Testis (tissue), 2 donors: ENCODE measurements at regions not wholly inside any gene's neighbourhood (a gene's known extent, or its start where the extent isn't known, plus 50 kb on each side); places are given as distances from the start of the nearest gene placed in this dataset.

ENCODE experiments used
- DNase-seq: peaks from one replicate; pipeline ENCODE4 v3.0.0-alpha.2; 2019
- H3K27ac ChIP-seq, 2 donors: fragments of 200-600 bp; sonication (generic); one replicate each; pipeline ENCODE4 v1.5.1; 2019
- H3K27me3 ChIP-seq: fragments of 200-600 bp; sonication (generic); one replicate; pipeline ENCODE4 v1.5.1; 2019
- H3K36me3 ChIP-seq: fragments of 200-600 bp; sonication (generic); one replicate; pipeline ENCODE4 v1.5.1; 2017; ENCODE audit warnings: low read depth; ENCODE audit errors: missing control alignments
- H3K4me1 ChIP-seq: fragments of 200-600 bp; sonication (generic); one replicate; pipeline ENCODE4 v1.5.1; 2019
- H3K4me3 ChIP-seq, 2 donors: fragments of 200-600 bp; sonication (generic); one replicate each; pipeline ENCODE4 v1.5.1; 2017 to 2019
- H3K9me3 ChIP-seq: fragments of 200-600 bp; sonication (generic); one replicate; pipeline ENCODE4 v1.5.1; 2017
- CTCF ChIP-seq, 3 experiments: fragments of 450-650 bp in 2 of 3; fragments of 200-600 bp in 1 of 3; sonication (generic) in 1 of 3; IDR thresholded peaks; one replicate each; pipeline ENCODE4 v1.5.1; 2016 to 2019; ENCODE audit warnings: antibody characterized with exemption in 3 of 3, mild to moderate bottlenecking in 2 of 3, moderate library complexity in 1 of 3
- POLR2A ChIP-seq: fragments of 450-650 bp; IDR thresholded peaks from one replicate; pipeline ENCODE4 v1.6.1; 2017; ENCODE audit warnings: antibody characterized with exemption, mild to moderate bottlenecking, moderate library complexity
- WGBS, 2 donors: methylation state at CpG; one replicate each; pipeline ENCODE4 v1.1.5; 2018; 5-methylcytosine and 5-hydroxymethylcytosine counted together
- intact Hi-C: fragments of 100-400 bp; cut with DNase I; formaldehyde crosslinking; loops from one replicate; pipeline ENCODE4 v1.15.1; 2023; ENCODE audit warnings: low total_unique reads

- Histone ChIP-seq H3K36me3 (no peaks in the 10 kb centered on the region), H3K27ac (no peak overlapping the region), H3K9me3 (no peaks in the 10 kb centered on the region), H3K4me1 (no peaks in the 10 kb centered on the region), H3K4me3 (no peak overlapping the region), H3K27me3 (no peaks in the 10 kb centered on the region)
- DNase-seq: no peak
- TF ChIP-seq POLR2A (no peak), CTCF (IDR thresholded peaks at IDR 0.05) (no peak)
- WGBS, 2 donors: 72 to 88% methylated on average over 1 of the region's 1 CpG
- intact Hi-C loops: no loop called here
Observed at GRCh38 chr6:112795316-112795715, 448.2 kb downstream of the RFPL4B start.

GRCh38 chr6:112796712-112797111, 449.6 kb downstream of the RFPL4B start:
- no peak overlapping the region for H3K4me3 ChIP-seq
- intact Hi-C loops: no loop called here
- WGBS, 2 donors: 85 to 87% methylated on average over 1 of the region's 1 CpG
- no peak overlapping the region for H3K27ac ChIP-seq
- no peaks in the 10 kb centered on the region for H3K27me3 ChIP-seq
- DNase-seq: no peak
- H3K9me3 ChIP-seq: no peaks in the 10 kb centered on the region
- H3K4me1 ChIP-seq: no peaks in the 10 kb centered on the region
- H3K36me3 ChIP-seq: no peaks in the 10 kb centered on the region
- no peak for TF ChIP-seq CTCF (IDR thresholded peaks at IDR 0.05)

GRCh38 chr6:112799889-112800288, 452.8 kb downstream of the RFPL4B start:
- Histone ChIP-seq H3K27me3 (no peaks in the 10 kb centered on the region), H3K9me3 (no peaks in the 10 kb centered on the region), H3K4me3 (no peak overlapping the region), H3K4me1 (no peaks in the 10 kb centered on the region), H3K36me3 (no peaks in the 10 kb centered on the region), H3K27ac (no peak overlapping the region)
- DNase-seq: no peak
- 73 to 86% methylated on average over 1 of the region's 1 CpG for WGBS, 2 donors
- no peak for TF ChIP-seq POLR2A
- no peak for TF ChIP-seq CTCF (IDR thresholded peaks at IDR 0.05)
- intact Hi-C loops: no loop called here

- Histone ChIP-seq H3K36me3 (no peaks in the 10 kb centered on the region), H3K4me3 (no peak overlapping the region), H3K4me1 (no peaks in the 10 kb centered on the region), H3K9me3 (no peaks in the 10 kb centered on the region), H3K27ac (no peak overlapping the region), H3K27me3 (no peaks in the 10 kb centered on the region)
- intact Hi-C loops: no loop called here
- WGBS, 2 donors: 88 to 97% methylated on average over 1 of the region's 1 CpG
- no peak for TF ChIP-seq POLR2A
- no peak for TF ChIP-seq CTCF (IDR thresholded peaks at IDR 0.05)
- no peak for DNase-seq
Observed at GRCh38 chr6:112800439-112800838, 453.3 kb downstream of the RFPL4B start.

- Histone ChIP-seq H3K4me3 (no peak overlapping the region), H3K36me3 (no peaks in the 10 kb centered on the region), H3K4me1 (no peaks in the 10 kb centered on the region), H3K27me3 (no peaks in the 10 kb centered on the region), H3K27ac (no peak overlapping the region), H3K9me3 (no peaks in the 10 kb centered on the region)
- DNase-seq: no peak
- intact Hi-C loops: no loop called here
- WGBS, 2 donors: 86 to 90% methylated on average over 1 of the region's 1 CpG
- no peak for TF ChIP-seq POLR2A
- no peak for TF ChIP-seq CTCF (IDR thresholded peaks at IDR 0.05)
Observed at GRCh38 chr6:112800916-112801315, 453.8 kb downstream of the RFPL4B start.
